Glomerular endothelial cell (primary cell): ENCODE measurements at regions not wholly inside any gene's neighbourhood (a gene's known extent, or its start where the extent isn't known, plus 50 kb on each side); places are given as distances from the start of the nearest gene placed in this dataset.

Experiments used
- DNase-seq: peaks from one replicate; pipeline ENCODE4 v3.0.0-alpha.2; 2011; ENCODE audit warnings: low read depth, low spot score; ENCODE audit errors: extremely low read depth

GRCh38 chr18:22332590-22332989 lies 85.1 kb downstream of the CTAGE1 start:
- DNase-seq, result no peak

DNA sequence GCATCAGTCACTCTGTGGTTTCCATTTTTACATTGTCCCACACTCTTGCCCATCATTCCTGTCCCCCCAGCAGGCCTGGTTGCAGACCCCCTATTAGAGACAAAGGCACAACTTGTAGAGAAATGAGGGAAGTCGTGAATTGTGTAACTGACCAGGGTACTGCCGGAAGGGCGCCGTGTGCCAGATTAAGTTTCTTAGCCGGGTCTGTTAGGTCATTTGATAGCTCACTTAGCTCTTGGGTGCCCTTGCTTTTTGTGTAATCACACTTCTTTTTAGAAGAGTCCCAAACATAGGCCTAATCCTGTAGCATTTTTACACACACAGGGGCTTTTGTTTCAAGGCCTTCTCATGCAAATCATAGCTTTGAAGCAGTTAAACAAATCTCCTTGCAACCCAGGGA lies 87.2 kb downstream of the CTAGE1 start:
- no peak for DNase-seq

GRCh38 chr18:22325396-22325795 lies 92.3 kb downstream of the CTAGE1 start:
- no peak for DNase-seq

DNA sequence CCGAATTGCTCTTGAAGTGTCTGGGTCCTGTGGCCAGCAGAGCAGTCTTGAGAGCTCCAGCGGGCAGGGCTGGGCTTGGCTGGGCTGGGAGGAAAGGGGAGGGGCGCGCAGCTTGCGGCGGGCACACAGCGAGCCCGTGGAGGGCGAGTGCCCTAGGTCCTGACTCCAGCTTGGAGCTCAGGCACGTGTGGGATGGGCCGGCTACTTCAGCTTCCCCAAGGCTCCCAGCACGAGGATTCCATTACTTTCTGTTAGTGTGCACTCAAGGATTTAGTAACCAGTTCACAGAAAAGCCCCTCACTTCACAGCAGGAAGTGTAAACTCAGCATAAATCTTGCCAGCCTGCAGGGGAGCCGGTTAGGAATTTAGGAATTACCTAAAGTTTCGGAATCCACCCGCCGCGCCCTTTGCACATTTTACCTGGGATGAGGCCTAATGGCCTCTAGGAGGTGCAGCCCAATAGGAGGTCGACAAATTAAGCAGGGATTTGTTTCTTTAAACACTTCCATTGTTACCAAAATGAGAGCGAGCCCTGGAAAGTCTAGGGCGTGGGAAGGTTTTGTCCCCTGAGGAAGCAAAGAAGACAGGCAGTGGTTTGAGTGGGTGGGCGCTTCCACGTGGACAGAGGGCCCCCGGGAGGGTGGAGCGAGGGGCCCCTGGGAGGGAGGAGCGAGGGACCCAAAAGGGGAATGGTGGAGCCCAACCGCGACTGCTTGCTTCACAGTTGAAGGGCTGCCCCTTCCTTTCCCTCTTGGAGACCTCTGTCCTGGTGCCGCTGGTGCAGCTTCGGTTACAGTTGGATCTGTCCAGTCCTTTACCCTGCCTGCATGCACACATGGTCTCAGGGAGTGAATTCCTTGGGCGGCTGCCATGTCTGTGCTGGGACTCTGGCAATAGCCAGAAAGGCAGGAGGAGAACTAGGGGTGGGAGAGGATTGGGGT lies 93.3 kb downstream of the CTAGE1 start:
- no peak for DNase-seq

DNA sequence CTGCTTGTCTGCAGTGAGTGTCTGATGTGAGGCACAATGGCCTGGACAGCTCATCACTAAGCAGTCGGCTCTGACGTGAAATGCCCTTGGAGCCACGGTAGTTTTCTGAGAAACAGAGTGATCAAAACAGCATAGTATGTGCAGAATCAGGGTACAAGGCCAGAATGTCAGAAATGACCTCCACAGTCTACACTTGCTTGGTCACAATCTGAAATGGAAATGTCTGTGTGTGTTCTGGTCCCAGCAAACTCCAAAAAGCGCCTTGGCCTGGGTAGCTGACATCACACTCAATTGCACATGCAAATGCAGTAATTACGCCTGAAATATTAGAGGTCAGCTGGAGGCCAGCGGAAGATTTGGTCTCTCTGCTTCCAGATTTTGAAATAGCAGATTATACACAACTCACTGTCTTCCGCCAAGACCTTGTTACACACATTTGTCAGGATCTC lies 95.4 kb downstream of the CTAGE1 start:
- DNase-seq, result no peak

GRCh38 chr18:22320771-22321170 lies 96.9 kb downstream of the CTAGE1 start:
- DNase-seq, result no peak

- DNase-seq, result no peak
Observed at GRCh38 chr18:22320155-22320554, 97.6 kb downstream of the CTAGE1 start.

DNA sequence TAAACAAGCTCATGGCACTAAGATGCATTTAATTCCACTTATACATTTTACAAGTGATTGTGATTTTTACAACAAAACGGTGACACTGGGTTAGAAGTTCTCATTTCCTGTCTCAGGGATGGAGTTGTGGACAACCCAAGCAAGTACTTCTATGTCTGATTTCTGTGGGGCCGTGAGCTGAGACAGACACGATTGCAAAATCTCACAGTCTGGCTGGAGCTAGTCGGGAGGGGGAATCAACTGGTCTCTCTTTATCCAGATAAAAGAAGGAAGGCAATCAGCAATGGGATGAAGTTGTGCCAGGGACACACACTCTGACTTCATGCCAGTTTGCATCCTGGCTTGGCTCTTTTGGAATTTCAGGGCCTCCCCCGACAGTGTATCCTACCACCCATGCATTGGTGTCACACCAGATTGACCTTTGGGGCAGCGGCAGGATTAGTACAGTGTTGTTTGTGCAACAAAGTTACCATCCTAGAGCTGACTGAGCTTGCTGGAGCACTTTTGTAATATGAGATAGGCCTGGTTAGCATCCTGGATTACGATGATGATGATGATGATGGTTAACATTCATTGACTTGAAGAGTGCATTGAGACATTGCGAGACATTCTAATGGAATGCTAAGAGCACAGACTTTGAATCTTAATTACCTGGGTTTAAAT lies 98.8 kb downstream of the CTAGE1 start:
- DNase-seq, result no peak

- no peak for DNase-seq
Observed at GRCh38 chr18:22314420-22314819, 103.3 kb downstream of the CTAGE1 start.

DNA sequence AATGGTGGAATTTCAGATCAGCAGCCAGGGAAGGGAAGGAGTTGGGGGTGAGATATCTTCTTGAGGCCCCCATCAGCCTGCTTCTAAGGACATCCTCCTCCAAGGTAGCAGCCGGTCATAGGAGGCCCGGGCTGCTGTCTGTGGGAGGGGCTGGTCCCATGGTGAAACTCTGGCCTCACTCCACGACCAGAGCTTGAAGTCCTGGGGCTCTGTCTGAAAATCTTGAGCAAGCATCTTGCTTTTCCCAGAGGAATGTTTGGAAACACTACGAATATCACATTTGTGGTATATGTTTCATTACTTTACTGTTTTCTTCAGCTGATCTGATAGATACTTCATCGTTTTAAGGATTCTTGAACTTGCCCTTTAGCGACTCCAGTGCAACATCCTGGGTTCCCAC lies 103.7 kb downstream of the CTAGE1 start:
- DNase-seq, result no peak

- DNase-seq, result no peak
Observed at GRCh38 chr18:22311301-22311700, 106.4 kb downstream of the CTAGE1 start.

DNA sequence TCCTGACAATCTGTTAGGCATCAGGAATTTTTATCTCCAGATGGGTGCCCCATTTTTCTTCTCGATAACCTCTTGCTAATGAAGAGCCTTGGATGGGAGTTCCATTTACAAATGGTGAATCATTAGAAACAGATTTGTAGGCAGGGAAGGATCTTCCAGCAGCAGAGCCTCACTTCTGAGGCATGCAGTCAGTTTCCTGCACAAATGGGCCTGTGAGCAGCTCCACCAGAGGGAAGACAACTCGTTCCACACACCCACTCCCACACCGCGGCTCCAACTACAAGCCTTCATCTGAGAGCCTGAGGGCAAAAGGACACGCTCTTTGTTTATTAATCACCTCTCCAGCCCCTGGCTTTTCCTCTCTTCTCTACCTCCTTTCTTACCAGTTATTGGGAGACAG lies 108.5 kb downstream of the CTAGE1 start:
- no peak for DNase-seq

- no peak for DNase-seq
Observed at GRCh38 chr18:22307528-22307927, 110.2 kb downstream of the CTAGE1 start.

DNA sequence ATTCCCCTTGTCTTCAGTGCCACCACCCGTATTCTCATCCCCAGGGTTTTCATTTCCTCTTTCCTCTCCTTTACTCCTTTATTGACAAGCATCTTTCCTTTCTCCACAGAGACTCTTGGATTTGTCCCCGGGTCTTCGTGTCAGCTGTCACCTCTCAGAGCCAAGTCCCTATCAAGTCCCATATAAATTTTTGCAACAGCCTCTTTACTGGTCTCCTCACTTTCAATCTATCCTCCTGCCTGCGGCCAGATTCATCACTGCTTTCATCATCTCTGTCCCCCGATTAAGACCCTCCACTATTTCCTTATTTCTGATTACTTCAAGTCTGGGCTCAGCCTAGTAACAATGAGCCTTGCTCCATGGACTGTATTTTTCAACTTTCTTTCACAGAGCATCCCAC lies 113.8 kb downstream of the CTAGE1 start:
- no peak for DNase-seq

- no peak for DNase-seq
Observed at GRCh38 chr18:22302144-22302543, 115.6 kb downstream of the CTAGE1 start.

GRCh38 chr18:22300665-22301636 lies 116.8 kb downstream of the CTAGE1 start:
- no peak for DNase-seq

- DNase-seq, result no peak
Observed at GRCh38 chr18:22297008-22297407, 120.7 kb downstream of the CTAGE1 start.

- no peak for DNase-seq
Observed at GRCh38 chr18:22296304-22296703, 121.4 kb downstream of the CTAGE1 start.

GRCh38 chr18:22293417-22293816 lies 124.0 kb downstream of the GATA6 start:
- DNase-seq, result no peak

- DNase-seq, result no peak
Observed at GRCh38 chr18:22290004-22290403, 120.6 kb downstream of the GATA6 start.

DNA sequence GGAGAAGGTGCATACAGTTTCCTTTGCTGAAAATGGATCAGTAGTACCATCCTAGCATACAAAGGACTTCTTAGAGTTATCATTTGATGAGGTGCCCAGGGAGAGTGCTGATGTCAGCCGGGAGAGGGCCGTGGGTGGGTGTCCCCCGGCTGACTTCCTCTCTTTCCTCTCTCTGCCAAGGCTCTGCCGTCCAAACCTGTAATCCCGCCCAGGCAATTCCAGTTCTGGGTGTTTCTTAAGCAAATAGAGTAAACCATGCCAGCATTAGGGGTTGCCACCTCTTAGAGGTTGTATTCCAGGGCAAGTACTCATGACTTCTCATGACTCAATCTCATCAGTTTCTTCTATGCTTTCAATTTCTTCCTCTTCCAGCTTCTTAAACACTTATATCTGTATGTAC lies 117.2 kb downstream of the GATA6 start:
- DNase-seq, result no peak
